ENCODE measurements at regions not wholly inside any gene's neighbourhood (a gene's known extent, or its start where the extent isn't known, plus 50 kb on each side); places are given as distances from the start of the nearest gene placed in this dataset.

DNA sequence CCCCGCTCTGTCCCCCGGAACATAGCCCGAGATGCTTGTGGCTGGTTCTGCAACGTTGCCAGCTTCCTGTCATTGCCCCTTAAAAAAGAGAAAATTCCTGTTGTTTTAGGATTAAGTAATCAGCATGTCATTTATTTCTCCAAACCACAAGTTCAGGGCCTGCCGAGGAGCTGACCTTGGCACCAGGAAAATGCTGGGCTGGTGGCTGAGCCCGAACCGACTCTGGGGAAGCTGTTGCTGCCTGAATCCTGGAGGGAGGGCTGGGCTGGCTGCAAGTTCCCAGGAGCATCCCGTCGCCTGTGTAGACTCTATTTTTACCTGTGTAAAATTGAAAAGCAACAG is 130.9 kb upstream of the FOXF1 start:
- Histone ChIP-seq H3K27me3 (ENCODE audit: control insufficient read depth in 3 of 3, insufficient read depth in 3 of 3, low read depth in 1 of 3, low read length in 3 of 3) (peaks cover 0 to 34% (median 0%) of the 10 kb centered on the region in 3 experiments), H4K91ac (ENCODE audit: low read depth, low read length, poor library complexity) (no peak overlapping the region), H3K23ac (ENCODE audit: low read depth, low read length, poor library complexity) (no peak overlapping the region), H2BK12ac (ENCODE audit: low read length) (no peak overlapping the region), H3K4me2 (ENCODE audit: insufficient read depth, low read length, poor library complexity, severe bottlenecking) (no peak overlapping the region), H2BK120ac (ENCODE audit: low read depth, low read length) (no peak overlapping the region), H2AK5ac (ENCODE audit: low read depth, low read length) (no peak overlapping the region), H4K8ac (ENCODE audit: low read depth, low read length) (no peak overlapping the region), H2BK15ac (ENCODE audit: low read length) (no peak overlapping the region), H2BK5ac (ENCODE audit: low read length) (no peak overlapping the region), H3K18ac (ENCODE audit: low read length) (no peak overlapping the region), H3K9ac (ENCODE audit: low read depth, low read length, poor library complexity) (no peak overlapping the region), H3K27ac (replicated peaks; ENCODE audit: low read length) (no peak overlapping the region), H3K36me3 (replicated peaks in 1 of 2; ENCODE audit: control insufficient read depth in 2 of 2, insufficient read depth in 2 of 2, low read length in 2 of 2) (no peaks in the 10 kb centered on the region), H3K4ac (ENCODE audit: low read length) (no peak overlapping the region), H3K79me1 (ENCODE audit: low read depth, low read length) (no peaks in the 10 kb centered on the region), H3K4me1 (ENCODE audit: control insufficient read depth in 2 of 2, insufficient read depth in 1 of 2, low read depth in 1 of 2, low read length in 2 of 2) (peaks cover 0 to 13% of the 10 kb centered on the region in 2 donors), H3K4me3 (ENCODE audit: low read length in 2 of 2) (no peak overlapping the region), H3K14ac (ENCODE audit: low read length) (no peak overlapping the region), H2AFZ (ENCODE audit: low read length) (no peak overlapping the region), H3K9me3 (replicated peaks in 1 of 2; ENCODE audit: control insufficient read depth in 2 of 2, insufficient read depth in 1 of 2, low read depth in 1 of 2, low read length in 2 of 2) (no peaks in the 10 kb centered on the region)
- DNase-seq (ENCODE audit: low spot score) = no peak
- no CpG with 5 or more reads among the region's 9 CpGs for WGBS, 2 donors (ENCODE audit: extremely low coverage in 2 of 2, insufficient read length in 2 of 2, insufficient replicate concordance in 1 of 2)

DNA sequence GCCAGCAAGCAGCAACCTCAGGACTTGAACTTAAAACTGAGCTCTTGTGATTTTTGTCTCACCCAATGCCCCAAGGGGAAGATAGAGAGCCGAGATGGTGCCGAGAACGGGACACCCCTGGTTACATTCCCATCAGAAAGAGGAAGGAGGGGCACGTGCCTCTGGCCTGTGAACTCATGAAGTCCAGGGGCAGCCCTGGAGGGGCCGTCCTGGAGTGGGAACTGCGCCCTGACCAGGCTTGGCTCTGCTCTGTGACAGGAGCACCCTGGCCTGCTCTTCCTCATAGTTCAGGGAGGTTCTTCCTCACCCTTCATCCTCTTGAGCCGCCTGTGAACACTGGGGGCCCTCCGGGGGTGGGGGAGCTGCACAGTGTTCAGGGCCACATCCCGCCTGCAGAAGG is 130.3 kb upstream of the FOXF1 start:
- Histone ChIP-seq H2BK5ac (ENCODE audit: low read length) (no peak overlapping the region), H2BK15ac (ENCODE audit: low read length) (no peak overlapping the region), H2AFZ (ENCODE audit: low read length) (no peak overlapping the region), H3K14ac (ENCODE audit: low read length) (no peak overlapping the region), H3K27me3 (ENCODE audit: control insufficient read depth in 3 of 3, insufficient read depth in 3 of 3, low read depth in 1 of 3, low read length in 3 of 3) (peaks cover 0 to 34% (median 0%) of the 10 kb centered on the region in 3 experiments), H2AK5ac (ENCODE audit: low read depth, low read length) (no peak overlapping the region), H3K4me3 (ENCODE audit: low read length in 2 of 2) (no peak overlapping the region), H3K4ac (ENCODE audit: low read length) (no peak overlapping the region), H2BK120ac (ENCODE audit: low read depth, low read length) (peak overlapping the region; percentile 43), H3K9ac (ENCODE audit: low read depth, low read length, poor library complexity) (no peak overlapping the region), H3K4me1 (ENCODE audit: control insufficient read depth in 2 of 2, insufficient read depth in 1 of 2, low read depth in 1 of 2, low read length in 2 of 2) (peaks cover 0 to 13% of the 10 kb centered on the region in 2 donors), H4K91ac (ENCODE audit: low read depth, low read length, poor library complexity) (no peak overlapping the region), H3K9me3 (replicated peaks in 1 of 2; ENCODE audit: control insufficient read depth in 2 of 2, insufficient read depth in 1 of 2, low read depth in 1 of 2, low read length in 2 of 2) (no peaks in the 10 kb centered on the region), H3K27ac (replicated peaks; ENCODE audit: low read length) (no peak overlapping the region), H3K4me2 (ENCODE audit: insufficient read depth, low read length, poor library complexity, severe bottlenecking) (no peak overlapping the region), H3K79me1 (ENCODE audit: low read depth, low read length) (no peaks in the 10 kb centered on the region), H3K23ac (ENCODE audit: low read depth, low read length, poor library complexity) (peak overlapping the region; percentile 8), H3K18ac (ENCODE audit: low read length) (peak overlapping the region; percentile 45), H4K8ac (ENCODE audit: low read depth, low read length) (no peak overlapping the region), H2BK12ac (ENCODE audit: low read length) (no peak overlapping the region), H3K36me3 (replicated peaks in 1 of 2; ENCODE audit: control insufficient read depth in 2 of 2, insufficient read depth in 2 of 2, low read length in 2 of 2) (no peaks in the 10 kb centered on the region)
- no CpG with 5 or more reads among the region's 9 CpGs for WGBS, 2 donors (ENCODE audit: extremely low coverage in 2 of 2, insufficient read length in 2 of 2, insufficient replicate concordance in 1 of 2)
- DNase-seq (ENCODE audit: low spot score) = no peak

DNA sequence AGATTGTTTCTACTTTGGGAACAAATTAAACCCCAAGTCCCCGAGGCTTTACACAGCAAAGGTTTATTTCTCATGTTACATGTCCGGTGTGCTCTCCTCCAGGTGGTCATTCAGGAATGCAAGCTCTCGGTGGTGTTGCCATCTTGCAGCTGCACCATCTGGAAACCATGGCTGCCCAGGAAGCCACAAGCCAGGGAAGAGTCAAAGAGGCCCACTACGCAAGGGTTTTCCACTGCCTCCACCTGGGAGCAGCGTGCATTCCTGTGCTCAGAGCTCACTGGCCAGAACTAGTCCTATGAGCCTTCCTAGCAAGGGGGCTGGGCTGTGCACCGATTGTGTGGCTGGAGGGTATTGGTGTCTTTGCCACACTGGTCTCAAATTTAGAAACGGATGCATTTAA is 128.8 kb upstream of the FOXF1 start:
- WGBS, 2 donors (ENCODE audit: extremely low coverage in 2 of 2, insufficient read length in 2 of 2, insufficient replicate concordance in 1 of 2) = no CpG with 5 or more reads among the region's 7 CpGs
- Histone ChIP-seq H3K18ac (ENCODE audit: low read length) (no peak overlapping the region), H2BK15ac (ENCODE audit: low read length) (no peak overlapping the region), H2BK12ac (ENCODE audit: low read length) (no peak overlapping the region), H3K4me3 (ENCODE audit: low read length in 2 of 2) (no peak overlapping the region), H2BK120ac (ENCODE audit: low read depth, low read length) (no peak overlapping the region), H3K27me3 (ENCODE audit: control insufficient read depth in 3 of 3, insufficient read depth in 3 of 3, low read depth in 1 of 3, low read length in 3 of 3) (peaks cover 0 to 27% (median 0%) of the 10 kb centered on the region in 3 experiments), H2AK5ac (ENCODE audit: low read depth, low read length) (no peak overlapping the region), H3K27ac (replicated peaks; ENCODE audit: low read length) (no peak overlapping the region), H3K79me1 (ENCODE audit: low read depth, low read length) (no peaks in the 10 kb centered on the region), H3K4me2 (ENCODE audit: insufficient read depth, low read length, poor library complexity, severe bottlenecking) (no peak overlapping the region), H3K14ac (ENCODE audit: low read length) (no peak overlapping the region), H2BK5ac (ENCODE audit: low read length) (no peak overlapping the region), H4K8ac (ENCODE audit: low read depth, low read length) (no peak overlapping the region), H4K91ac (ENCODE audit: low read depth, low read length, poor library complexity) (no peak overlapping the region), H3K4ac (ENCODE audit: low read length) (no peak overlapping the region), H2AFZ (ENCODE audit: low read length) (no peak overlapping the region), H3K9me3 (replicated peaks in 1 of 2; ENCODE audit: control insufficient read depth in 2 of 2, insufficient read depth in 1 of 2, low read depth in 1 of 2, low read length in 2 of 2) (no peaks in the 10 kb centered on the region), H3K36me3 (replicated peaks in 1 of 2; ENCODE audit: control insufficient read depth in 2 of 2, insufficient read depth in 2 of 2, low read length in 2 of 2) (no peaks in the 10 kb centered on the region), H3K9ac (ENCODE audit: low read depth, low read length, poor library complexity) (no peak overlapping the region), H3K23ac (ENCODE audit: low read depth, low read length, poor library complexity) (no peak overlapping the region), H3K4me1 (ENCODE audit: control insufficient read depth in 2 of 2, insufficient read depth in 1 of 2, low read depth in 1 of 2, low read length in 2 of 2) (peaks cover 0 to 13% of the 10 kb centered on the region in 2 donors)
- no peak for DNase-seq (ENCODE audit: low spot score)

DNA sequence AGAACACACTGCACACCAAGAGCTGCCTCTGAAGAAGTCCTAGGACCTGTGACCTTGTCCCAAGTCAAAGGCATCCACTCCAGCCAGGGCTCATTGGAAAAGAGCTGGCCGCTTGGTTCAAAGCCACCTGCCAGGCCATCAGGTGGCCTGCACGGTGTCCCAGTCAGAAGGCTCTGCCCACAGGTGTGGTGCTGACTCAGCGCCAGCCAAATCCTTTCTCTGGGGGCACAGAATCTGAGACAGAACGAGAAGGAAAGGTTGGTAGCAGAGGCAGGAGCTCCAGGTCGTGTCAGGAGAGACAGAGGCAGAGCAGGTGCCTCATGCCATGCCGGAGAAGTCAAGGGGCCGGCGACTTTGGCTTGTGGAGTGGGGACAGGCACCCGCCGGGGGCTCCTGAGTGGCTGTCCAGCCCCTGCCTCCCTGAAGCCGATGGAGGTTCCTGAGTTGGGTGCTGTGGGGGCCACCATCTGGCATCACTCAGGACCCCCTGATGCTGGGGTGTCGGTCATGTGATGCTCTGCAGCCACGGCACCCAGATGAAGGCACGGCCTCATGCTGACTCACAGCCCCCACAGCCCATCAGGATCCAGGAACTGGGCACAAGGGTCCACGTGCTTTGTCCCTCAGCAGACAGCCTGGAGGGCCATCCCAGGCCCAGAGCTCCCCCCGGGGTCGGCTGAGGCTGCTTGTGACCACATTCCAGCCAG is 128.1 kb upstream of the FOXF1 start:
- Histone ChIP-seq H4K8ac (ENCODE audit: low read depth, low read length) (no peak overlapping the region), H3K23ac (ENCODE audit: low read depth, low read length, poor library complexity) (peak overlapping the region; percentile 10), H3K14ac (ENCODE audit: low read length) (no peak overlapping the region), H3K36me3 (replicated peaks in 1 of 2; ENCODE audit: control insufficient read depth in 2 of 2, insufficient read depth in 2 of 2, low read length in 2 of 2) (no peaks in the 10 kb centered on the region), H2BK5ac (ENCODE audit: low read length) (no peak overlapping the region), H3K4me2 (ENCODE audit: insufficient read depth, low read length, poor library complexity, severe bottlenecking) (no peak overlapping the region), H3K4me3 (ENCODE audit: low read length in 2 of 2) (no peak overlapping the region), H2BK12ac (ENCODE audit: low read length) (no peak overlapping the region), H3K27me3 (ENCODE audit: control insufficient read depth in 3 of 3, insufficient read depth in 3 of 3, low read depth in 1 of 3, low read length in 3 of 3) (peaks cover 0 to 22% (median 0%) of the 10 kb centered on the region in 3 experiments), H3K9ac (ENCODE audit: low read depth, low read length, poor library complexity) (no peak overlapping the region), H3K27ac (replicated peaks; ENCODE audit: low read length) (no peak overlapping the region), H3K18ac (ENCODE audit: low read length) (peak overlapping the region; percentile 74), H3K4me1 (ENCODE audit: control insufficient read depth in 2 of 2, insufficient read depth in 1 of 2, low read depth in 1 of 2, low read length in 2 of 2) (peaks cover 0 to 13% of the 10 kb centered on the region in 2 donors), H2AFZ (ENCODE audit: low read length) (no peak overlapping the region), H2AK5ac (ENCODE audit: low read depth, low read length) (peak overlapping the region; percentile 66), H2BK120ac (ENCODE audit: low read depth, low read length) (peak overlapping the region; percentile 42), H4K91ac (ENCODE audit: low read depth, low read length, poor library complexity) (no peak overlapping the region), H3K79me1 (ENCODE audit: low read depth, low read length) (no peaks in the 10 kb centered on the region), H2BK15ac (ENCODE audit: low read length) (no peak overlapping the region), H3K9me3 (replicated peaks in 1 of 2; ENCODE audit: control insufficient read depth in 2 of 2, insufficient read depth in 1 of 2, low read depth in 1 of 2, low read length in 2 of 2) (no peaks in the 10 kb centered on the region), H3K4ac (ENCODE audit: low read length) (no peak overlapping the region)
- DNase-seq (ENCODE audit: low spot score) = no peak
- no CpG with 5 or more reads among the region's 17 CpGs for WGBS, 2 donors (ENCODE audit: extremely low coverage in 2 of 2, insufficient read length in 2 of 2, insufficient replicate concordance in 1 of 2)
